Osteocyte (in vitro differentiated cells): ENCODE measurements at regions not wholly inside any gene's neighbourhood (a gene's known extent, or its start where the extent isn't known, plus 50 kb on each side); places are given as distances from the start of the nearest gene placed in this dataset.

Source experiments
- DNase-seq: peaks from one replicate; pipeline ENCODE4 v3.0.0; 2021; ENCODE audit warnings: mixed read lengths; ENCODE audit not compliant: unreplicated experiment; ENCODE audit errors: extremely low spot score
- H3K27ac Mint-ChIP-seq: one replicate; pipeline ENCODE4 v1.8.0; 2021; ENCODE audit warnings: mild to moderate bottlenecking, mixed read lengths; ENCODE audit not compliant: unreplicated experiment
- H3K27me3 Mint-ChIP-seq: one replicate; pipeline ENCODE4 v1.8.0; 2021; ENCODE audit warnings: mixed read lengths; ENCODE audit not compliant: unreplicated experiment
- H3K36me3 Mint-ChIP-seq: one replicate; pipeline ENCODE4 v1.8.0; 2021; ENCODE audit warnings: mixed read lengths; ENCODE audit not compliant: unreplicated experiment
- H3K4me1 Mint-ChIP-seq: one replicate; pipeline ENCODE4 v1.8.0; 2021; ENCODE audit warnings: mixed read lengths; ENCODE audit not compliant: unreplicated experiment
- H3K4me3 Mint-ChIP-seq: one replicate; pipeline ENCODE4 v1.8.0; 2021; ENCODE audit warnings: mild to moderate bottlenecking, moderate library complexity, mixed read lengths; ENCODE audit not compliant: unreplicated experiment
- H3K9me3 Mint-ChIP-seq: one replicate; pipeline ENCODE4 v1.8.0; 2021; ENCODE audit warnings: mixed read lengths; ENCODE audit not compliant: unreplicated experiment
- CTCF ChIP-seq: fragments of 200-600 bp; sonication (generic); IDR thresholded peaks from 2 replicates; pipeline ENCODE4 v1.5.0; 2021; ENCODE audit warnings: antibody characterized with exemption, mild to moderate bottlenecking, moderate library complexity

GRCh38 chr5:99061711-99062110, 132.9 kb upstream of the CHD1 start:
- H3K27ac Mint-ChIP-seq = peak overlapping the region; percentile 63
- no peak for DNase-seq
- peaks cover 16% of the 10 kb centered on the region for H3K4me1 Mint-ChIP-seq
- no peaks in the 10 kb centered on the region for H3K9me3 Mint-ChIP-seq
- H3K27me3 Mint-ChIP-seq = peaks cover 2% of the 10 kb centered on the region
- peak overlapping the region; percentile 36 for H3K4me3 Mint-ChIP-seq
- no peaks in the 10 kb centered on the region for H3K36me3 Mint-ChIP-seq
- no peak for TF ChIP-seq CTCF

DNA sequence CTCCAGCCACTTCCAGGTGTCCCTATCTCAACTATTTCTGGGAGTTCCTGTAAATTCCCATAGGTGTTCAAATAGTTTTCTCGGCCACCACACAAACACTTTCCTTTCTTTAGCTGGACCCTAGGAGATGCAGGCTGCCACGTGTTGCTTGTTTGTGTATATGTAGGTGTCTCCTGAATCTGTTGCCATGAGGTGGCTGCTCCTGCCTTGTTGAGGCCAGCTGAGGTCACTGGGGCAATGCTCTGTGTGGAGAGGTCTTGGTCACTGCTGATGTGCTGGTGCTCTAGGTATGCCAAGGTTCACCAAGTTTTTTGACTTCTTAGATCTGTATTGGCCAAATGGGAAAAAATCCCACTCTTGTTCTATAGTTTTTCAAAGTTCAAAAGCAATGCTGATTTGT, 132.5 kb upstream of the CHD1 start:
- H3K27ac Mint-ChIP-seq = peak overlapping the region; percentile 63
- no peak for TF ChIP-seq CTCF
- H3K9me3 Mint-ChIP-seq = no peaks in the 10 kb centered on the region
- peaks cover 16% of the 10 kb centered on the region for H3K4me1 Mint-ChIP-seq
- H3K27me3 Mint-ChIP-seq = peaks cover 2% of the 10 kb centered on the region
- peak overlapping the region; percentile 36 for H3K4me3 Mint-ChIP-seq
- H3K36me3 Mint-ChIP-seq = no peaks in the 10 kb centered on the region
- no peak for DNase-seq

- DNase-seq = peak; percentile 91
- no peaks in the 10 kb centered on the region for H3K9me3 Mint-ChIP-seq
Measured at GRCh38 chr5:99060306-99061261, 131.8 kb upstream of the CHD1 start.

DNA sequence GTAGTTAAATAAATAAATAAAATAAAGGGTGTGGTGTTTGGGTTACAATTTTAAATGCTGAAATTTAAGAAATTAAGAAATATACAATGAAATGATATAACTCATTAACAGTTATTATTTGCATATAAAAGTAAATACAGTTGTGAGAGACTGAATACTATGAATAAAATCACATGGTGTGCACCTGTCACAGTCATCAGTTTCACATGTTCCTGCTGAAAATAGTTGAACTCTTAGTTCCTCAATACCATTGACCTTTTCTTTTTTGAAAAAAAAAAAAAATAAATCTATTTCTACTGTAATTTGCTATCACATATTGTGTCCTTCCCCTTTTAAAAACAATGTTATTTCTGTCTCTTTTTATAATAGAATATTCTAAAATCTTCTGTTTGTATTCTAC, 130.9 kb upstream of the CHD1 start:
- Mint-ChIP-seq H3K36me3 (no peaks in the 10 kb centered on the region), H3K9me3 (no peaks in the 10 kb centered on the region), H3K27me3 (no peaks in the 10 kb centered on the region), H3K27ac (no peak overlapping the region), H3K4me3 (no peak overlapping the region), H3K4me1 (peaks cover 16% of the 10 kb centered on the region)
- DNase-seq = no peak
- no peak for TF ChIP-seq CTCF

More at GRCh38 chr5:99060306-99061261, 131.8 kb upstream of the CHD1 start:
- Mint-ChIP-seq H3K27me3 (no peaks in the 10 kb centered on the region), H3K27ac (no peak overlapping the region), H3K4me3 (no peak overlapping the region), H3K36me3 (no peaks in the 10 kb centered on the region), H3K4me1 (peaks cover 16% of the 10 kb centered on the region)
- TF ChIP-seq CTCF = peak; percentile 95

DNA sequence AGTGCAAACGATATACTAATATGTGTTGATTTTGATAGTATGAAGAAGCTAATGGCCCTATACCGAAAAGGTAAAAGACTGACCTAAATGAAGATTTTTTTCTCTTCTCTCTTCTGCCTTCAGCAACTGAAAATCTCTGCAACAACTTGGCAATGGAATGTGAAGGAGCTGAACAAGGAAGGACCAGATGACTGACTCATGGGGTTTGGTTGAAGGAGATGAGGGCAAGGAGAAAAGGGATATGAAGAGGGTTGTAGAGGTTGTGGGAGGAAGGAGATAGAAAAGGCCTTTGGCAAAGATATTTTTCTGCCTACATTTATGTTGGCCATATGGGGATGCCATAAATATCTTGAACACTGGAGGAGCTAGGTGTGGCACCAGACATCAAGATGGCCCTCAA, 129.7 kb upstream of the CHD1 start:
- H3K36me3 Mint-ChIP-seq = no peaks in the 10 kb centered on the region
- TF ChIP-seq CTCF = no peak
- no peak for DNase-seq
- H3K27me3 Mint-ChIP-seq = no peaks in the 10 kb centered on the region
- no peak overlapping the region for H3K4me3 Mint-ChIP-seq
- no peak overlapping the region for H3K27ac Mint-ChIP-seq
- H3K9me3 Mint-ChIP-seq = no peaks in the 10 kb centered on the region
- peaks cover 16% of the 10 kb centered on the region for H3K4me1 Mint-ChIP-seq
